ENCODE measurements at regions not wholly inside any gene's neighbourhood (a gene's known extent, or its start where the extent isn't known, plus 50 kb on each side); places are given as distances from the start of the nearest gene placed in this dataset.
"Not testable (repeated sequence)": the region's sequence is repeated elsewhere in the genome, so short reads cannot be mapped to it uniquely, and the experiment has no call there.

DNA sequence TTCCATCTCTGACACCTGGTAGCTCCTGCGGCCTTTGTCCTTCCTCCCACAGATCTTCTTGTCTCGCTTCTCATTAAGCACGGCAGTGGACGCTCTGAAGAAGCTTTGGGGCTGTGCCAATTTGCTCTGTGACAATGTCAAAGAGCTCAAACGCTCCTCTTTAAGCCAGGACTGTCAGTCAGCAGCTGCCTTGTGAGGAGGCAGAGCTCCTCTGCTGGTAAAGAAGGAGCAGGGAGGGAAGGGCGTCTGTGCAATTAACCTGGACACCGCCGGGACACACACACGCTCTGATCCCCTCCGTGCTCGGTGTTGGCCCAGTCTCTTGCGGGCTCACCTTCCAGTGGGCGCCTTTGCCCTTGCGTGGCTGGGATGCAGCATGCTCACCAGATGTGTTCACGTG is 373.9 kb downstream of the BRD1 start:
- Histone ChIP-seq H3K9me3 (ENCODE audit: insufficient read depth, low read length) (no peaks in the 10 kb centered on the region), H4K20me1 (ENCODE audit: low read depth, low read length) (no peaks in the 10 kb centered on the region), H2AFZ (ENCODE audit: low read depth, low read length, severe bottlenecking) (no peak overlapping the region), H3K4me3 (ENCODE audit: insufficient read depth, low read length, poor library complexity, severe bottlenecking) (no peak overlapping the region), H3K79me2 (ENCODE audit: insufficient read depth, low read length) (no peaks in the 10 kb centered on the region), H3K27me3 (ENCODE audit: low read length) (no peaks in the 10 kb centered on the region), H3K4me2 (ENCODE audit: low read depth, low read length, poor library complexity, severe bottlenecking) (no peak overlapping the region), H3F3A (ENCODE audit: insufficient read depth) (no peaks in the 10 kb centered on the region), H3K36me3 (ENCODE audit: low read length) (no peaks in the 10 kb centered on the region), H3K9me2 (replicated peaks; ENCODE audit: insufficient read depth, low read length) (no peaks in the 10 kb centered on the region), H3K27ac (ENCODE audit: low read depth, low read length) (no peak overlapping the region), H3K9ac (ENCODE audit: low read length) (no peak overlapping the region)
- TF ChIP-seq, protein P1, sequence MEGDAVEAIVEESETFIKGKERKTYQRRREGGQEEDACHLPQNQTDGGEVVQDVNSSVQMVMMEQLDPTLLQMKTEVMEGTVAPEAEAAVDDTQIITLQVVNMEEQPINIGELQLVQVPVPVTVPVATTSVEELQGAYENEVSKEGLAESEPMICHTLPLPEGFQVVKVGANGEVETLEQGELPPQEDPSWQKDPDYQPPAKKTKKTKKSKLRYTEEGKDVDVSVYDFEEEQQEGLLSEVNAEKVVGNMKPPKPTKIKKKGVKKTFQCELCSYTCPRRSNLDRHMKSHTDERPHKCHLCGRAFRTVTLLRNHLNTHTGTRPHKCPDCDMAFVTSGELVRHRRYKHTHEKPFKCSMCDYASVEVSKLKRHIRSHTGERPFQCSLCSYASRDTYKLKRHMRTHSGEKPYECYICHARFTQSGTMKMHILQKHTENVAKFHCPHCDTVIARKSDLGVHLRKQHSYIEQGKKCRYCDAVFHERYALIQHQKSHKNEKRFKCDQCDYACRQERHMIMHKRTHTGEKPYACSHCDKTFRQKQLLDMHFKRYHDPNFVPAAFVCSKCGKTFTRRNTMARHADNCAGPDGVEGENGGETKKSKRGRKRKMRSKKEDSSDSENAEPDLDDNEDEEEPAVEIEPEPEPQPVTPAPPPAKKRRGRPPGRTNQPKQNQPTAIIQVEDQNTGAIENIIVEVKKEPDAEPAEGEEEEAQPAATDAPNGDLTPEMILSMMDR (IDR thresholded peaks at IDR 0.05; ENCODE audit: insufficient read depth, low read length, poor library complexity, severe bottlenecking): no peak
- TF ChIP-seq EZH2phosphoT487 (conservative IDR thresholded peaks at IDR 0.05; ENCODE audit: low read length): no peak

- H3K9ac ChIP-seq (ENCODE audit: low read length); H3K79me2 ChIP-seq (ENCODE audit: insufficient read depth, low read length): not testable (repeated sequence)
Observed at GRCh38 chr22:49453019-49453418, 374.7 kb downstream of the BRD1 start.

GRCh38 chr22:49452362-49452946 is 375.2 kb downstream of the BRD1 start:
- Histone ChIP-seq H3K27me3 (ENCODE audit: low read length) (no peaks in the 10 kb centered on the region), H3K4me2 (ENCODE audit: low read depth, low read length, poor library complexity, severe bottlenecking) (no peak overlapping the region), H3K9me3 (ENCODE audit: insufficient read depth, low read length) (no peaks in the 10 kb centered on the region), H3K79me2 (ENCODE audit: insufficient read depth, low read length) (no peaks in the 10 kb centered on the region), H3K9ac (ENCODE audit: low read length) (no peak overlapping the region), H4K20me1 (ENCODE audit: low read depth, low read length) (no peaks in the 10 kb centered on the region), H3K4me3 (ENCODE audit: insufficient read depth, low read length, poor library complexity, severe bottlenecking) (no peak overlapping the region), H3K27ac (ENCODE audit: low read depth, low read length) (no peak overlapping the region), H3K9me2 (replicated peaks; ENCODE audit: insufficient read depth, low read length) (no peaks in the 10 kb centered on the region), H2AFZ (ENCODE audit: low read depth, low read length, severe bottlenecking) (no peak overlapping the region), H3F3A (ENCODE audit: insufficient read depth) (no peaks in the 10 kb centered on the region), H3K36me3 (ENCODE audit: low read length) (no peaks in the 10 kb centered on the region)
- no peak for TF ChIP-seq EZH2phosphoT487 (conservative IDR thresholded peaks at IDR 0.05; ENCODE audit: low read length)
- TF ChIP-seq, protein P1 (IDR thresholded peaks at IDR 0.05; ENCODE audit: insufficient read depth, low read length, poor library complexity, severe bottlenecking): no peak

More at GRCh38 chr22:49453019-49453418, 374.7 kb downstream of the BRD1 start:
- H3K27ac ChIP-seq (ENCODE audit: low read depth, low read length); H4K20me1 ChIP-seq (ENCODE audit: low read depth, low read length); H3K4me2 ChIP-seq (ENCODE audit: low read depth, low read length, poor library complexity, severe bottlenecking); H3K27me3 ChIP-seq (ENCODE audit: low read length); H3F3A ChIP-seq (ENCODE audit: insufficient read depth); H3K36me3 ChIP-seq (ENCODE audit: low read length); H3K4me3 ChIP-seq (ENCODE audit: insufficient read depth, low read length, poor library complexity, severe bottlenecking); H2AFZ ChIP-seq (ENCODE audit: low read depth, low read length, severe bottlenecking); H3K9me2 ChIP-seq (replicated peaks; ENCODE audit: insufficient read depth, low read length); H3K9me3 ChIP-seq (ENCODE audit: insufficient read depth, low read length): not testable (repeated sequence)

- Histone ChIP-seq H3K27ac (ENCODE audit: low read depth, low read length) (no peak overlapping the region), H3K9ac (ENCODE audit: low read length) (no peak overlapping the region), H2AFZ (ENCODE audit: low read depth, low read length, severe bottlenecking) (no peak overlapping the region), H3K4me3 (ENCODE audit: insufficient read depth, low read length, poor library complexity, severe bottlenecking) (no peak overlapping the region), H4K20me1 (ENCODE audit: low read depth, low read length) (no peaks in the 10 kb centered on the region), H3K4me2 (ENCODE audit: low read depth, low read length, poor library complexity, severe bottlenecking) (no peak overlapping the region), H3F3A (ENCODE audit: insufficient read depth) (no peaks in the 10 kb centered on the region), H3K36me3 (ENCODE audit: low read length) (no peaks in the 10 kb centered on the region), H3K9me3 (ENCODE audit: insufficient read depth, low read length) (no peaks in the 10 kb centered on the region), H3K79me2 (ENCODE audit: insufficient read depth, low read length) (no peaks in the 10 kb centered on the region), H3K9me2 (replicated peaks; ENCODE audit: insufficient read depth, low read length) (no peaks in the 10 kb centered on the region), H3K27me3 (ENCODE audit: low read length) (no peaks in the 10 kb centered on the region)
- TF ChIP-seq EZH2phosphoT487 (conservative IDR thresholded peaks at IDR 0.05; ENCODE audit: low read length): no peak
- TF ChIP-seq, protein P1 (IDR thresholded peaks at IDR 0.05; ENCODE audit: insufficient read depth, low read length, poor library complexity, severe bottlenecking): no peak
Observed at GRCh38 chr22:49451070-49451840, 376.4 kb downstream of the BRD1 start.
